ENCODE measurements at regions not wholly inside any gene's neighbourhood (a gene's known extent, or its start where the extent isn't known, plus 50 kb on each side); places are given as distances from the start of the nearest gene placed in this dataset.

DNA sequence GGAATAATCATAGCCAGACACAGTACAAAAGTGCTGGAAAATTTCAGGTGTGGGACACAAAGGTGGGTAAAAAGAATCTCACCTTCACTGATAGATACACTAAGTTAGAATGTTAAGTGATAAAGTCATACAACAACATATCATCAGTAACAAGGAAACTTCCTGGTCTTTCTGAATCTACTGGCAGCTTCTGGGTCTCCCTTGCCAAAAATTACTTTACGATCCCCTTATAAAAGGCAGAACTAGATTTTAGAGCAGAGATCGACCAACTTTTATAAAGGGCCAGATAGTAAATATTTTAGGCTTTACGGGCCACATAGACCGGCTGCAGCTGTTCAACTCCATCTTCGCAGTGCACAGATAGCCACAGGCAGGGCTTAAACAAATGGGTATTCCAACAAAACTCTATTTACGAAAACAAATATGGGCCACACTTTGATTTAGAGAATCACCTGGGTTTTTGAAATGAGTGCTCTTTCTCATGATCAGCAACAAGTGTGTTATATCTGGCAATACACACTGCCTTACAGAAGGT lies 159.9 kb downstream of the AASDH start (continued):
- no peak for TF ChIP-seq MEF2A (IDR thresholded peaks at IDR 0.05; ENCODE audit: borderline replicate concordance, low read depth)
- TF ChIP-seq FOSL2 (IDR thresholded peaks at IDR 0.05; ENCODE audit: borderline replicate concordance, low read depth): no peak
- no peak for TF ChIP-seq USF2 (IDR thresholded peaks at IDR 0.05; ENCODE audit: borderline replicate concordance, low read depth, low read length)
- no peak for TF ChIP-seq POLR2AphosphoS5 (IDR thresholded peaks at IDR 0.05; ENCODE audit: low read depth, low read length)

DNA sequence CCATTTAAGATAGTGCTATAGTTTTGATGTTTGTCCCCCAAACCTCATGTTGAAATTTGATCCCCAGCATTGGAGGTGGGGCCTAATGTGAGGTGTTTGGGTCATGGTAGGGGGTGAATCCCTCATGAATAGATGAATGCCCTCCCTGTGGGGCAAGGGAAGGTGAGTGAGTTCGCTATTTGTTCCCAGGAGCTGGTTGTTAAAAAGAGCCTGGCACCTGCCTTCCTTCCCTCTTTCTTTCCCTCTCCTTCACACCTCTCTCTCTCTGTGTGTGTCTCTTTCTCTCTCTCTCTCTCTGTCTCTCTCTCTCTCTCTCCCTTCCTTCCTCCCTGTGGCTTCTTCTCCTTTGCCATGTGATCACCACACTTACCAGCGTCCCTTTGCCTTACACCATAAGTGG lies 160.7 kb downstream of the AASDH start:
- no peak overlapping the region for H3K27ac ChIP-seq (ENCODE audit: low read depth in 2 of 2, low read length in 1 of 2)
- WGBS (ENCODE audit: low lambda C conversion rate): 73% methylated on average over 2 of the region's 2 CpGs
- H3K4me3 ChIP-seq (ENCODE audit: low read depth in 2 of 2, low read length in 1 of 2): no peak overlapping the region

DNA sequence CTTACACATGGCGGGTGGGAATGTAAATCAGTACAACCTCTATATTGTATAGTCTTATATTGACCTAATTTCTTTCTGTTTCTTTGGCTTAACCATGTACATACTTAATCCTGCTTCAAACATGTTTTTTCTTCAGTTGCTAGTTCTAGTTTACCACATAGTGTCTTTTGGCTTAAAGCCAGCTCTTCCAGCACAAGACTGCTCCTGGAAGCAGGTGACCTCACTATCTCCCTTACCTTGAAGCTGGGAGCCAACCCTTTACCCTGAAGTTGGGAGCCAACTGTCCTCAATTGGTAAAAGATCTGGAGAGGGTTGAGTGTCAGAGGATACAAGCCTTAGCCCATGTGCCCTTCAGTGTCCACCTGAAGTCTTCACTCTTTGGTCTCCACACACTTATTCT lies 162.7 kb downstream of the AASDH start:
- Histone ChIP-seq H3K9me2 (no peaks in the 10 kb centered on the region), H3K9me3 (no peaks in the 10 kb centered on the region), H3K79me2 (ENCODE audit: insufficient read depth) (no peaks in the 10 kb centered on the region), H3K36me3 (replicated peaks in 1 of 2; ENCODE audit: control insufficient read depth in 1 of 2, insufficient read depth in 2 of 2, low read length in 1 of 2) (no peaks in the 10 kb centered on the region), H3K9ac (no peak overlapping the region), H3K4me1 (ENCODE audit: control insufficient read depth in 1 of 2, insufficient read depth in 2 of 2, low read depth in 1 of 2, low read length in 1 of 2) (no peaks in the 10 kb centered on the region; a peak in 1 of 4 replicates), H2AFZ (ENCODE audit: low read depth) (no peak overlapping the region), H3K27me3 (ENCODE audit: insufficient read depth) (no peaks in the 10 kb centered on the region), H4K20me1 (ENCODE audit: insufficient read depth) (no peaks in the 10 kb centered on the region), H3F3A (replicated peaks; ENCODE audit: insufficient read depth) (no peaks in the 10 kb centered on the region), H3K27ac (ENCODE audit: low read depth in 2 of 2, low read length in 1 of 2) (no peak overlapping the region), H3K4me2 (no peak overlapping the region), H3K4me3 (ENCODE audit: low read depth in 2 of 2, low read length in 1 of 2) (no peak overlapping the region)
- ChIA-PET POLR2A (no interaction called here), CTCF (no interaction called here)
- TF ChIP-seq MEF2A (IDR thresholded peaks at IDR 0.05; ENCODE audit: borderline replicate concordance, low read depth) (no peak), RCOR1 (IDR thresholded peaks at IDR 0.05; ENCODE audit: low read length) (no peak), EZH2phosphoT487 (IDR thresholded peaks at IDR 0.05; ENCODE audit: borderline replicate concordance, low read depth) (no peak), TAF1 (IDR thresholded peaks at IDR 0.05; ENCODE audit: borderline replicate concordance, low read depth, low read length) (no peak), RXRA (IDR thresholded peaks at IDR 0.05; ENCODE audit: borderline replicate concordance, low read depth) (no peak), ZBTB33 (IDR thresholded peaks at IDR 0.05; ENCODE audit: borderline replicate concordance, low read depth) (no peak), YY1 (IDR thresholded peaks at IDR 0.05; ENCODE audit: low read depth) (no peak), SMC3 (IDR thresholded peaks at IDR 0.05; ENCODE audit: low read depth, low read length) (no peak)
- TF ChIP-seq, protein P1, sequence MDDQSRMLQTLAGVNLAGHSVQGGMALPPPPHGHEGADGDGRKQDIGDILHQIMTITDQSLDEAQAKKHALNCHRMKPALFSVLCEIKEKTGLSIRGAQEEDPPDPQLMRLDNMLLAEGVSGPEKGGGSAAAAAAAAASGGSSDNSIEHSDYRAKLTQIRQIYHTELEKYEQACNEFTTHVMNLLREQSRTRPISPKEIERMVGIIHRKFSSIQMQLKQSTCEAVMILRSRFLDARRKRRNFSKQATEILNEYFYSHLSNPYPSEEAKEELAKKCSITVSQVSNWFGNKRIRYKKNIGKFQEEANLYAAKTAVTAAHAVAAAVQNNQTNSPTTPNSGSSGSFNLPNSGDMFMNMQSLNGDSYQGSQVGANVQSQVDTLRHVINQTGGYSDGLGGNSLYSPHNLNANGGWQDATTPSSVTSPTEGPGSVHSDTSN (IDR thresholded peaks at IDR 0.05): no peak
- TF ChIP-seq, protein P2, sequence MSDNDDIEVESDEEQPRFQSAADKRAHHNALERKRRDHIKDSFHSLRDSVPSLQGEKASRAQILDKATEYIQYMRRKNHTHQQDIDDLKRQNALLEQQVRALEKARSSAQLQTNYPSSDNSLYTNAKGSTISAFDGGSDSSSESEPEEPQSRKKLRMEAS (IDR thresholded peaks at IDR 0.05; ENCODE audit: low read depth): no peak
- DNase-seq: no peak
- WGBS (ENCODE audit: low lambda C conversion rate): 93% methylated on average over 1 of the region's 1 CpG

More for the DNA sequence above, 160.7 kb downstream of the AASDH start:
- POLR2A ChIA-PET: no interaction called here
- H3K79me2 ChIP-seq (ENCODE audit: insufficient read depth): no peaks in the 10 kb centered on the region
- CTCF ChIA-PET: no interaction called here
- TF ChIP-seq NRF1 (IDR thresholded peaks at IDR 0.05; ENCODE audit: low read depth, low read length): no peak
- no peak for TF ChIP-seq GABPA (IDR thresholded peaks at IDR 0.05; ENCODE audit: low read depth)
- TF ChIP-seq TCF12 (IDR thresholded peaks at IDR 0.05): no peak
- TF ChIP-seq SIN3A (IDR thresholded peaks at IDR 0.05; ENCODE audit: borderline replicate concordance, low read depth, low read length): no peak
- TF ChIP-seq TAF1 (IDR thresholded peaks at IDR 0.05; ENCODE audit: borderline replicate concordance, low read depth, low read length): no peak
- TF ChIP-seq, protein P3, sequence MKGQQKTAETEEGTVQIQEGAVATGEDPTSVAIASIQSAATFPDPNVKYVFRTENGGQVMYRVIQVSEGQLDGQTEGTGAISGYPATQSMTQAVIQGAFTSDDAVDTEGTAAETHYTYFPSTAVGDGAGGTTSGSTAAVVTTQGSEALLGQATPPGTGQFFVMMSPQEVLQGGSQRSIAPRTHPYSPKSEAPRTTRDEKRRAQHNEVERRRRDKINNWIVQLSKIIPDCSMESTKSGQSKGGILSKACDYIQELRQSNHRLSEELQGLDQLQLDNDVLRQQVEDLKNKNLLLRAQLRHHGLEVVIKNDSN (IDR thresholded peaks at IDR 0.05; ENCODE audit: borderline replicate concordance, low read depth): no peak
- H3K4me2 ChIP-seq: no peak overlapping the region
- H3K9ac ChIP-seq: no peak overlapping the region
- no peaks in the 10 kb centered on the region for H3K9me2 ChIP-seq
- DNase-seq: no peak
- no peaks in the 10 kb centered on the region for H3K27me3 ChIP-seq (ENCODE audit: insufficient read depth)
- H4K20me1 ChIP-seq (ENCODE audit: insufficient read depth): no peaks in the 10 kb centered on the region
- H2AFZ ChIP-seq (ENCODE audit: low read depth): no peak overlapping the region
- H3K36me3 ChIP-seq (replicated peaks in 1 of 2; ENCODE audit: control insufficient read depth in 1 of 2, insufficient read depth in 2 of 2, low read length in 1 of 2): no peaks in the 10 kb centered on the region
- no peaks in the 10 kb centered on the region for H3F3A ChIP-seq (replicated peaks; ENCODE audit: insufficient read depth)
- H3K4me1 ChIP-seq (ENCODE audit: control insufficient read depth in 1 of 2, insufficient read depth in 2 of 2, low read depth in 1 of 2, low read length in 1 of 2): no peaks in the 10 kb centered on the region; a peak in 1 of 4 replicates
- no peaks in the 10 kb centered on the region for H3K9me3 ChIP-seq
